Naive thymus-derived CD4-positive, alpha-beta T cell (primary cell): ENCODE measurements at regions not wholly inside any gene's neighbourhood (a gene's known extent, or its start where the extent isn't known, plus 50 kb on each side); places are given as distances from the start of the nearest gene placed in this dataset.
"Not testable (repeated sequence)": the region's sequence is repeated elsewhere in the genome, so short reads cannot be mapped to it uniquely, and the experiment has no call there.

Source experiments
- ATAC-seq: fragments of 150-1000 bp; cut with Tn5 transposase; 2 replicates; pipeline ENCODE4 v1.10.0; 2021; ENCODE audit warnings: mild to moderate bottlenecking, moderate library complexity
- CTCF ChIA-PET: fragments of 350-600 bp; sonication (Branson Sonifier 250); formaldehyde crosslinking; loops from one replicate; lab custom pipeline; 2021; ENCODE audit warnings: antibody characterized with exemption; lab: Charles Lee
- POLR2A ChIA-PET: fragments of 350-600 bp; sonication (Branson Sonifier 250); formaldehyde crosslinking; loops from one replicate; lab custom pipeline; 2021; ENCODE audit warnings: antibody characterized with exemption, inconsistent platforms; lab: Charles Lee
- DNase-seq, 9 donors: peaks; one replicate each; pipeline versions ENCODE4 v3.0.0 to v3.0.0-alpha.2; 2020 to 2022; ENCODE audit warnings: mixed read lengths in 1 of 9
- H3K27ac ChIP-seq: one replicate; pipeline ENCODE4 v1.7.0; 2013; ENCODE audit warnings: mild to moderate bottlenecking, low read depth, low read length, moderate library complexity
- H3K27me3 ChIP-seq, 2 donors: one replicate each; pipeline ENCODE4 v1.7.0; 2013; ENCODE audit warnings: low read length in 2 of 2, mild to moderate bottlenecking in 2 of 2, moderate library complexity in 2 of 2; ENCODE audit not compliant: control insufficient read depth in 2 of 2, insufficient read depth in 2 of 2
- H3K36me3 ChIP-seq, 3 experiments: 1 replicate in 2 of 3; 2 replicates in 1 of 3; pipeline ENCODE4 v1.7.0; 2013; ENCODE audit warnings: low read length in 3 of 3, mild to moderate bottlenecking in 3 of 3, moderate library complexity in 1 of 3; ENCODE audit not compliant: insufficient read depth in 3 of 3, control insufficient read depth in 2 of 3
- H3K4me1 ChIP-seq, 2 donors: one replicate each; pipeline ENCODE4 v1.7.0; 2013; ENCODE audit warnings: low read length in 2 of 2, mild to moderate bottlenecking in 2 of 2, moderate library complexity in 1 of 2; ENCODE audit not compliant: control insufficient read depth in 2 of 2, insufficient read depth in 2 of 2
- H3K4me3 ChIP-seq: 2 replicates; pipeline ENCODE4 v1.7.0; 2013; ENCODE audit warnings: mild to moderate bottlenecking, low read length
- H3K9me3 ChIP-seq, 3 experiments: 1 replicate in 2 of 3; 2 replicates in 1 of 3; pipeline ENCODE4 v1.7.0; 2013; ENCODE audit warnings: low read length in 3 of 3; ENCODE audit not compliant: control insufficient read depth in 2 of 3
- H3K27ac Mint-ChIP-seq, 9 donors: one replicate each; pipeline ENCODE4 v1.8.0; 2020 to 2022; ENCODE audit warnings: mixed read lengths in 9 of 9, mild to moderate bottlenecking in 8 of 9, moderate library complexity in 5 of 9, inconsistent platforms in 2 of 9
- H3K27me3 Mint-ChIP-seq, 5 donors: one replicate each; pipeline ENCODE4 v1.8.0; 2021 to 2022; ENCODE audit warnings: mixed read lengths in 5 of 5, mild to moderate bottlenecking in 1 of 5
- H3K36me3 Mint-ChIP-seq, 5 donors: one replicate each; pipeline ENCODE4 v1.8.0; 2020 to 2022; ENCODE audit warnings: mixed read lengths in 5 of 5, mild to moderate bottlenecking in 3 of 5, inconsistent platforms in 1 of 5
- H3K4me1 Mint-ChIP-seq, 7 donors: one replicate each; pipeline ENCODE4 v1.8.0; 2020 to 2022; ENCODE audit warnings: mixed read lengths in 7 of 7, mild to moderate bottlenecking in 3 of 7, inconsistent platforms in 1 of 7
- H3K4me3 Mint-ChIP-seq, 10 donors: one replicate each; pipeline ENCODE4 v1.8.0; 2020 to 2022; ENCODE audit warnings: mild to moderate bottlenecking in 10 of 10, mixed read lengths in 10 of 10, moderate library complexity in 6 of 10, inconsistent platforms in 2 of 10
- H3K9me3 Mint-ChIP-seq, 11 donors: one replicate each; pipeline ENCODE4 v1.8.0; 2020 to 2022; ENCODE audit warnings: mixed read lengths in 11 of 11, mild to moderate bottlenecking in 4 of 11, inconsistent platforms in 1 of 11, moderate library complexity in 1 of 11
- intact Hi-C, 2 donors: fragments of 100-400 bp; cut with micrococcal nuclease; formaldehyde crosslinking; loops; one replicate each; pipeline ENCODE4 v1.15.1; 2023

DNA sequence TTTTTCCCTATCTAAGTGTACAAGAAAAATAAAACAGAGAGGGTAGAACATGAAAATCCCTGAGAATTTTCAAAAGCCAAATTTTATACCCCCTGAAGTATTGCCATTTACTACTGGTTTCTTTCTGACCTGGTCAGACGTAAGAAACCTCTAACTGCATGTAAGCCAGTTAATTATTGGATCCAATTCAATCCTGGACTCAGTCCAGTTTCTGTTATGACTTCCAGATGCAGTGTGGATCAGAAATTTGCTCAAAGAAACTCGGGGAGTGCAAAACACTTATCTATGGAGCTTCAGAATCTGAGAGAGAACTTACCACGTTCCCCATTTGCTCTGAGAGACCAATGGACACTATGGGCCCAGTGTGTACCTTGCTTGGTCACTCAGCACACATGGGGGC is 383.5 kb downstream of the KLHL4 start:
- Mint-ChIP-seq H3K27ac (peak overlapping the region in 1 of 9 donors; percentile 59), H3K36me3 (no peaks in the 10 kb centered on the region), H3K27me3 (no peaks in the 10 kb centered on the region), H3K4me1 (peaks cover 0 to 13% (median 0%) of the 10 kb centered on the region in 7 donors), H3K9me3 (peaks cover 0 to 2% (median 0%) of the 10 kb centered on the region in 11 donors), H3K4me3 (peak overlapping the region in 3 of 10 donors; percentile 25 to 73 (median 63))
- Histone ChIP-seq H3K4me1 (no peaks in the 10 kb centered on the region), H3K4me3 (no peak overlapping the region), H3K27me3 (no peaks in the 10 kb centered on the region), H3K27ac (no peak overlapping the region), H3K36me3 (no peaks in the 10 kb centered on the region), H3K9me3 (no peaks in the 10 kb centered on the region)
- ChIA-PET CTCF (no interaction called here), POLR2A (no interaction called here)
- no peak for ATAC-seq
- no peak for DNase-seq
- intact Hi-C loops: no loop called here

- intact Hi-C loops: no loop called here
Observed at GRCh38 chrX:87914726-87915125, 397.1 kb downstream of the KLHL4 start.

DNA sequence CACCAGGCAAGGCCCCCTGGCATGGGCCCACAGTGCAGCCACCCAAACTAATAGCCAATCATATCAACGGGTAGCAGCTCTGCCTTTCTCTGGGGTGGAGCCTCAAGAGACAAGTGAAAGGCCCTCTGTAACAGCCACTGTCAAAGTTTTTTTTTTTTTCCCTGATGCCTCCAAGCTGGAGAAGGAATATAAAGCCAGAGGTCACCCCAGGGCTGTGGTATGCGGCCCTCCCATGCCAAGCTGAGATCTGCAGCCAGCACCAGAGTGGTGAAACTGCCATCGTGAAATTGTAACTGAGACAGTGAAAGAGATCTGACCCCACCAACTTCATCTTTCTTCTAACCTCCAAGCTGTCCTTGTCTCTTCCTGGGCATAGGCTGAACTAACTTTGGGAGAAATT is 407.0 kb downstream of the KLHL4 start:
- H3K9me3 Mint-ChIP-seq: peaks cover 0 to 9% (median 2%) of the 10 kb centered on the region in 11 donors
- DNase-seq (no peak), ATAC-seq (no peak)
- no peaks in the 10 kb centered on the region for H3K36me3 Mint-ChIP-seq
- CTCF ChIA-PET: no interaction called here
- H3K27ac ChIP-seq: no peak overlapping the region
- no peaks in the 10 kb centered on the region for H3K9me3 ChIP-seq
- intact Hi-C loops: no loop called here
- H3K36me3 ChIP-seq: no peaks in the 10 kb centered on the region
- H3K4me1 ChIP-seq: no peaks in the 10 kb centered on the region
- no peak overlapping the region for H3K27ac Mint-ChIP-seq
- no peaks in the 10 kb centered on the region for H3K27me3 Mint-ChIP-seq
- H3K4me3 ChIP-seq: no peak overlapping the region
- H3K4me3 Mint-ChIP-seq: no peak overlapping the region
- H3K27me3 ChIP-seq: no peaks in the 10 kb centered on the region
- no peaks in the 10 kb centered on the region for H3K4me1 Mint-ChIP-seq
- POLR2A ChIA-PET: no interaction called here

More at GRCh38 chrX:87914726-87915125, 397.1 kb downstream of the KLHL4 start:
- H3K36me3 Mint-ChIP-seq: no peaks in the 10 kb centered on the region
- H3K4me1 Mint-ChIP-seq: no peaks in the 10 kb centered on the region
- POLR2A ChIA-PET: no interaction called here
- no peak overlapping the region for H3K4me3 ChIP-seq
- H3K27me3 ChIP-seq: no peaks in the 10 kb centered on the region
- no peaks in the 10 kb centered on the region for H3K27me3 Mint-ChIP-seq
- CTCF ChIA-PET: no interaction called here
- no peaks in the 10 kb centered on the region for H3K9me3 ChIP-seq
- H3K36me3 ChIP-seq: no peaks in the 10 kb centered on the region
- DNase-seq (no peak), ATAC-seq (no peak)
- H3K4me1 ChIP-seq: no peaks in the 10 kb centered on the region
- H3K9me3 Mint-ChIP-seq: peaks cover 0 to 6% (median 0%) of the 10 kb centered on the region in 11 donors
- H3K4me3 Mint-ChIP-seq: no peak overlapping the region
- no peak overlapping the region for H3K27ac Mint-ChIP-seq
- H3K27ac ChIP-seq: no peak overlapping the region

GRCh38 chrX:87941841-87942240 is 424.2 kb downstream of the KLHL4 start:
- no peaks in the 10 kb centered on the region for H3K9me3 Mint-ChIP-seq
- Histone ChIP-seq H3K4me3 (no peak overlapping the region), H3K9me3 (no peaks in the 10 kb centered on the region), H3K27me3 (no peaks in the 10 kb centered on the region), H3K36me3 (no peaks in the 10 kb centered on the region), H3K4me1 (no peaks in the 10 kb centered on the region), H3K27ac (no peak overlapping the region)
- H3K4me1 Mint-ChIP-seq: no peaks in the 10 kb centered on the region
- ChIA-PET CTCF (no interaction called here), POLR2A (no interaction called here)
- DNase-seq: no peak
- intact Hi-C loops: no loop called here
- ATAC-seq: no peak
- no peak overlapping the region for H3K4me3 Mint-ChIP-seq
- no peak overlapping the region for H3K27ac Mint-ChIP-seq
- H3K36me3 Mint-ChIP-seq: no peaks in the 10 kb centered on the region
- no peaks in the 10 kb centered on the region for H3K27me3 Mint-ChIP-seq

DNA sequence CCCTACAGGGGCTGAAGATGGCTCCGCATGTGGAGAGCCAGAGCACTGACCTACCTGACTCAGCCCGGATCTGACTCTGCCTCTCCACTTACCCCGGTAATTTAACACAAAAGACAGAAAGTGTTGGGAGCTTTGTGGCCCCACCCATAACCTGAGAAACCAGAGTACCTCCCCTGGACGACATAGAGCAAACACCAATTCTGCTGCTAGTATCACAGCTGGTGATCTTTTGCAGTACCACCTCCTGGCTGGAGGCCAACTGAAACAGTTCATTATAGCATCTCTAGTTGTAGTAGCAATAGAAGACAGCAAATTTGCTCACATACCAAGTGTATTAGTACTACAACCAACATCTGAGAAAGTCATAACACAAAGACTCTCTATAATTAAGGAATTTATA is 443.9 kb downstream of the KLHL4 start:
- H3K4me1 ChIP-seq: no peaks in the 10 kb centered on the region
- Mint-ChIP-seq H3K36me3 (no peaks in the 10 kb centered on the region), H3K27ac (no peak overlapping the region), H3K4me3 (no peak overlapping the region), H3K4me1 (no peaks in the 10 kb centered on the region), H3K27me3 (no peaks in the 10 kb centered on the region), H3K9me3 (no peaks in the 10 kb centered on the region)
- no peak for ATAC-seq
- H3K4me3 ChIP-seq: no peak overlapping the region
- intact Hi-C loops: no loop called here
- CTCF ChIA-PET: no interaction called here
- H3K27me3 ChIP-seq: no peaks in the 10 kb centered on the region
- no peaks in the 10 kb centered on the region for H3K36me3 ChIP-seq
- POLR2A ChIA-PET: no interaction called here
- no peak overlapping the region for H3K27ac ChIP-seq
- H3K9me3 ChIP-seq: no peaks in the 10 kb centered on the region
- no peak for DNase-seq

DNA sequence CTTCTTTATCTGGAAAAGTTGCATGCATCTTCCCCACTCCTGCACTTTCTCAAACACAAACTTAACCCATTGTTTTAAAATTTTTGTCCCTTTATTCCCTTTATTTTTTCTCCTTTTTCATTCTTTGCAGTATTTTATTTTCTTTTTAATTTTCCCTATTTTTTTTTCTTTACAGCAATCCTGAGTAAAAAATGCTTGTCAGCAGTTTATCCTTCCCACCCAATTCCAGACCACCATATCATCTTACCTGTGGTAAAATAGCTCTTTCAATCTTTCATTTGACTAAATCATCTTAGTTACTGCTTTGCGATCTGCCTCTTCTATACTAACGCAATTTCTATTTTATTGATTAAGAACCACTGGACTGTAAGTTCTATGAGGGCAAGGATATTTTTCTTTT is 450.5 kb downstream of the KLHL4 start:
- CTCF ChIA-PET: no interaction called here

GRCh38 chrX:87972121-87972520 is 454.5 kb downstream of the KLHL4 start:
- POLR2A ChIA-PET: not testable (repeated sequence)

More for the DNA sequence above, 450.5 kb downstream of the KLHL4 start:
- Mint-ChIP-seq H3K9me3 (peaks cover 0 to 7% (median 0%) of the 10 kb centered on the region in 11 donors), H3K36me3 (no peaks in the 10 kb centered on the region), H3K4me1 (no peaks in the 10 kb centered on the region), H3K27ac (no peak overlapping the region), H3K27me3 (no peaks in the 10 kb centered on the region), H3K4me3 (no peak overlapping the region)
- Histone ChIP-seq H3K36me3 (no peaks in the 10 kb centered on the region), H3K27ac (no peak overlapping the region), H3K4me1 (no peaks in the 10 kb centered on the region), H3K9me3 (no peaks in the 10 kb centered on the region), H3K4me3 (no peak overlapping the region), H3K27me3 (no peaks in the 10 kb centered on the region)
- ATAC-seq: no peak
- intact Hi-C loops: no loop called here
- POLR2A ChIA-PET: no interaction called here
- DNase-seq: no peak

More at GRCh38 chrX:87972121-87972520, 454.5 kb downstream of the KLHL4 start:
- H3K9me3 ChIP-seq, H3K4me3 Mint-ChIP-seq, H3K27ac ChIP-seq, H3K4me1 Mint-ChIP-seq, ATAC-seq, H3K27ac Mint-ChIP-seq, intact Hi-C loops, DNase-seq, H3K36me3 ChIP-seq, H3K36me3 Mint-ChIP-seq, H3K27me3 Mint-ChIP-seq, H3K9me3 Mint-ChIP-seq, H3K4me1 ChIP-seq, CTCF ChIA-PET, H3K27me3 ChIP-seq, H3K4me3 ChIP-seq: not testable (repeated sequence)
